GM12891 (cell line): ENCODE measurements at regions not wholly inside any gene's neighbourhood (a gene's known extent, or its start where the extent isn't known, plus 50 kb on each side); places are given as distances from the start of the nearest gene placed in this dataset.

Source experiments
- DNase-seq: peaks from one replicate; pipeline ENCODE4 v3.0.0; 2011; ENCODE audit warnings: low spot score; ENCODE audit not compliant: insufficient read length
- FAIRE-seq: peaks from 2 replicates; lab custom pipeline; 2011; peaks lifted over from hg19 to GRCh38; lab: Jason Lieb, UNC
- PAX5 ChIP-seq: IDR thresholded peaks from 2 replicates; pipeline ENCODE4 v1.6.1; 2011; ENCODE audit warnings: low read length, moderate library complexity, mild to moderate bottlenecking; ENCODE audit not compliant: insufficient read depth, severe bottlenecking
- POLR2A ChIP-seq: IDR thresholded peaks from 2 replicates; pipeline ENCODE4 v1.6.1; 2011; ENCODE audit warnings: low read depth, low read length, control low read depth
- POLR2AphosphoS5 ChIP-seq: IDR thresholded peaks from 2 replicates; pipeline ENCODE4 v1.6.1; 2011; ENCODE audit warnings: low read depth, low read length, control low read depth
- POU2F2 ChIP-seq: IDR thresholded peaks from 2 replicates; pipeline ENCODE4 v1.6.1; 2011; ENCODE audit warnings: low read depth, mild to moderate bottlenecking, control low read depth, low read length, moderate library complexity
- SPI1 ChIP-seq: IDR thresholded peaks from 2 replicates; pipeline ENCODE4 v1.6.1; 2011; ENCODE audit warnings: low read depth, low read length, control low read depth
- TAF1 ChIP-seq: IDR thresholded peaks from 2 replicates; pipeline ENCODE4 v1.6.1; 2011; ENCODE audit warnings: low read depth, low read length, control low read depth

DNA sequence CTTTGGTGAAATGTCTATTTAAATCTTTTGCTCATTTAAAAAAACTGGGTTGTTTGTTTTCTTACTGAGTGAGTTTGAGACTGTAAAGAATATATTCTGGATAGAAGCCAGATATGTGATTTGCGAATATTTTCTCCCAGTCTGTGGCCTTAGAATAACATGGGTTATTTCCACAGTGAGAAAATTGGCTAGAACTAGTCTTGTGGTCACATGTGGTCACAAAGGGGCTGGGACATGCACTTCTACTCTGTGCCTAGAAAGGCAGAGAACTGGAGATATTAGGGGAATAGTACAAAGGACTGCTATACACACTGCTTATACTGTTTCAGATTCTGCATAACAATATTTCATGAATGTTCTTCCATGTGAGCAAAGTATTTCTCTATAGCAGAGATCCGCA lies 79.9 kb upstream of the RGMA start:
- TF ChIP-seq SPI1 (no peak), POLR2A (no peak), TAF1 (no peak), POU2F2 (no peak), POLR2AphosphoS5 (no peak), PAX5 (no peak)
- no peak for DNase-seq
- no peak for FAIRE-seq

DNA sequence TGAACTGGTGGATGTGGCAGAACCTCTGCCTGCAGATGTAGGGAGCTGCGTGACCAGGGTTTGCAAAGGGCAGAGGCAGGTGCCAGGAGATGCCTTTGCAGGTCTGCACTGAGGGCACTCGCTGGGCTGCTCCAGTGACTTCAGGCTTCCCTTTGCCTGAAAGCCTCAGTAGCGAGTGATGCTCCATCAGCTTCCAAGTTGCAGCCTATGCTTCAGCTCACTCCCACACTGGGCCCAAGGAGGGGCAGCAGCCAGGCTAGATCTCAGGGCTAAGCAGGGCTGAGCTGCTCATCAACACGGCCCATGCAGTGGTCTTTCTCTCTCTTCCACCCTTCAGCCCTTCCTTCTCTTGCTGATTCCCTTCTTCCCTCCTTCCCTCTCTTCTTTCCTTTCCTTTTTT lies 78.3 kb upstream of the RGMA start:
- no peak for TF ChIP-seq POLR2A
- no peak for TF ChIP-seq POU2F2
- no peak for TF ChIP-seq SPI1
- TF ChIP-seq PAX5, result no peak
- no peak for TF ChIP-seq POLR2AphosphoS5
- no peak for TF ChIP-seq TAF1
- no peak for FAIRE-seq
- no peak for DNase-seq

GRCh38 chr15:93166675-93167074 lies 77.7 kb upstream of the RGMA start:
- no peak for TF ChIP-seq POLR2A
- no peak for TF ChIP-seq TAF1
- TF ChIP-seq POLR2AphosphoS5, result no peak
- TF ChIP-seq PAX5, result no peak
- TF ChIP-seq POU2F2, result no peak
- no peak for TF ChIP-seq SPI1
- FAIRE-seq (no peak), DNase-seq (no peak)

GRCh38 chr15:93165734-93166470 lies 76.9 kb upstream of the RGMA start:
- no peak for DNase-seq
- no peak for FAIRE-seq
- TF ChIP-seq POLR2AphosphoS5 (no peak), SPI1 (no peak), POLR2A (no peak), POU2F2 (no peak), PAX5 (no peak), TAF1 (no peak)

DNA sequence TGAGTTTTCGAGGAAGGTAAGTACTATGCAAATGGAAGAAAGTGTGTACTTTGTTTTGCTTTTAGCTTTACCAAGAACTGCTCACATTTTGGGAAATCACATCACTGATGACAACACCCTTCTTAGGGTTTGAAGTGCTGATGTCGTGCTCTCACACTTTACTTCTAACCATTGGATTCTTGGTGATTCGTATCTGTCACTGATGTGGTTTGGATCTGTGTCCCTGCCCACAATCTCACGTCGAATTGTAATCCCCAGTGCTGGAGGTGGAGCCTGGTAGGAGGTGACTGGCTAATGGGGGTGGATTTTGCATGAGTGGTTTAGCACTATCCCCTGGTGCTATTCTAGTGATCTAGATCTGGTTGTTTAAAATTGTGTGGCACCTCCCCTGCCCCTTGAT lies 75.4 kb upstream of the RGMA start:
- TF ChIP-seq TAF1 (no peak), PAX5 (no peak), POLR2AphosphoS5 (no peak), SPI1 (no peak), POLR2A (no peak), POU2F2 (no peak)
- DNase-seq (no peak), FAIRE-seq (no peak)

DNA sequence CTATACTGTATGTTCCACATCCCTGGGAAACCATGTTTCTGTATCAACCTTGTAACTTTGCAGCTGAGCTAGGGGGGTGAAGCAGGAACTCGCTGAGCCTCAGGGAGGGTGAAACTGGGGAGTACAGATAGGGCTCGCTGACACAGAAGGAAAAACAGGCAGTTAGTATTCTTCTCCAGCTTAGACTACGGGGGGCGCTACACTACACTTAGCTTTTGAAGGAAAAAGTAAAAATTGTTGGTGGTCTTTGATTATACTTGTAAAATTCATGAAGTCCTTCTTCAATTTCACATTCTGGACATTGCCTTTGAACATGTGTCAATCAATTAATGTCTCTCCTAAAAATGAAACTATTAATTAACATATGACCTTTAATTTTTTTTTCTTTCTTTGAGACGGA lies 73.5 kb upstream of the RGMA start:
- no peak for FAIRE-seq
- TF ChIP-seq POLR2AphosphoS5, result no peak
- TF ChIP-seq PAX5, result no peak
- TF ChIP-seq POU2F2, result no peak
- TF ChIP-seq TAF1, result no peak
- TF ChIP-seq POLR2A, result no peak
- TF ChIP-seq SPI1, result no peak

DNA sequence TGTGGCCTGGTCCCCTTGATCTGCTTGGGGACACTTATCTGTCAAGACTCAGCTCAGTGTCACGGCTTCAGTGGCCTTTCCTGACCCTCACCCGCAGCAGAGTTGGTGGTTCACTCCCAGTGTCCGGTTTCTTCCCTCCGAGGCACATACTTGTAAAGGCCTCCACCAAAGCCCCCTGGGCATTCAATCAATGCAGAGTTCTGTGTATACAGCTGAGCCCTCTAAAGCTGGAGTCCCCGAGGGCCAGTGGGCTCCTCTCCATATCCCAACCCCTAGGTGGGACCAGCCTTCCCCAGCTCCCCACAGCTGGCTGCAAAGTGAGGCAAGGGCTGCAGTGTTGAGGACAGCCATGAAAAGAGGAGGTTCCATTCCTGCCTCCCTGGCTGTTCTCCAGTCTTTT lies 70.9 kb upstream of the RGMA start:
- DNase-seq, result no peak
- no peak for FAIRE-seq
- no peak for TF ChIP-seq PAX5
- no peak for TF ChIP-seq POLR2A
- TF ChIP-seq POLR2AphosphoS5, result no peak

More for the DNA sequence above, 73.5 kb upstream of the RGMA start:
- DNase-seq, result no peak

- DNase-seq (no peak), FAIRE-seq (no peak)
- TF ChIP-seq POLR2A (no peak), PAX5 (no peak), TAF1 (no peak), POLR2AphosphoS5 (no peak), POU2F2 (no peak), SPI1 (no peak)
Measured at GRCh38 chr15:93158097-93158900, 69.3 kb upstream of the RGMA start.

GRCh38 chr15:93154666-93155065 lies 65.7 kb upstream of the RGMA start:
- FAIRE-seq, result no peak
- TF ChIP-seq TAF1 (no peak), PAX5 (no peak), POU2F2 (no peak), SPI1 (no peak), POLR2AphosphoS5 (no peak), POLR2A (no peak)
- no peak for DNase-seq
